Gastrocnemius medialis (tissue), 4 donors: ENCODE measurements at regions not wholly inside any gene's neighbourhood (a gene's known extent, or its start where the extent isn't known, plus 50 kb on each side); places are given as distances from the start of the nearest gene placed in this dataset.

Experiments
- ATAC-seq, 2 donors: fragments of 150-250 bp; one replicate each; pipeline ENCODE4 v1.9.1; 2016
- DNase-seq, 2 donors: peaks; one replicate each; pipeline ENCODE4 v3.0.0-alpha.2; 2019
- H3K27ac ChIP-seq, 4 donors: fragments of 200-600 bp; sonication (generic); 1 replicate in 1 of 4; 2 replicates in 3 of 4; pipeline ENCODE4 v1.5.1; 2016 to 2018; ENCODE audit warnings: mild to moderate bottlenecking in 2 of 4, moderate library complexity in 1 of 4
- H3K27me3 ChIP-seq, 3 donors: fragments of 200-600 bp; sonication (generic) in 2 of 3; 1 replicate in 1 of 3; 2 replicates in 2 of 3; pipeline versions ENCODE4 v1.5.1 to v1.6.0; 2016 to 2019; ENCODE audit warnings: mild to moderate bottlenecking in 1 of 3, moderate library complexity in 1 of 3
- H3K36me3 ChIP-seq, 2 donors: fragments of 200-600 bp; sonication (generic) in 1 of 2; one replicate each; pipeline ENCODE4 v1.5.1; 2017 to 2018
- H3K4me1 ChIP-seq, 2 donors: fragments of 200-600 bp; sonication (generic) in 1 of 2; one replicate each; pipeline ENCODE4 v1.5.1; 2016 to 2017; ENCODE audit warnings: mild to moderate bottlenecking in 2 of 2
- H3K4me3 ChIP-seq, 4 donors: fragments of 200-600 bp; sonication (generic) in 3 of 4; 1 replicate in 1 of 4; 2 replicates in 3 of 4; pipeline ENCODE4 v1.5.1; 2016 to 2019; ENCODE audit warnings: mild to moderate bottlenecking in 2 of 4
- H3K9me3 ChIP-seq, 3 donors: fragments of 200-600 bp; sonication (generic) in 2 of 3; 1 replicate in 1 of 3; 2 replicates in 2 of 3; pipeline ENCODE4 v1.5.1; 2016 to 2019
- CTCF ChIP-seq, 5 experiments: fragments of 450-650 bp in 3 of 5; fragments of 200-600 bp in 2 of 5; sonication (generic) in 2 of 5; IDR thresholded peaks in 4 of 5; conservative IDR thresholded peaks in 1 of 5; 1 replicate in 4 of 5; 2 replicates in 1 of 5; pipeline ENCODE4 v1.5.1; 2016 to 2019; ENCODE audit warnings: antibody characterized with exemption in 5 of 5, mild to moderate bottlenecking in 3 of 5, moderate library complexity in 3 of 5
- POLR2A ChIP-seq, 2 donors: fragments of 450-650 bp; IDR thresholded peaks; one replicate each; pipeline ENCODE4 v1.6.1; 2017; ENCODE audit warnings: antibody characterized with exemption in 2 of 2, mild to moderate bottlenecking in 2 of 2, moderate library complexity in 2 of 2
- in situ Hi-C, 4 donors: fragments of 200-750 bp; cut with MboI; loops; one replicate each; pipeline versions ENCODE4 v1.15.0 to v1.8.0; 2017; ENCODE audit warnings: low sequenced_read_pairs in 4 of 4
- intact Hi-C: fragments of 100-400 bp; cut with DNase I; formaldehyde crosslinking; loops from one replicate; pipeline ENCODE4 v1.15.1; 2023; ENCODE audit warnings: low total_unique reads

GRCh38 chr9:108012405-108012804 is 522.8 kb upstream of the KLF4 start:
- intact Hi-C loops (no loop called here), in situ Hi-C loops (no loop called here)
- Histone ChIP-seq H3K4me3 (no peak overlapping the region), H3K4me1 (no peaks in the 10 kb centered on the region), H3K9me3 (no peaks in the 10 kb centered on the region), H3K27me3 (no peaks in the 10 kb centered on the region), H3K36me3 (no peaks in the 10 kb centered on the region), H3K27ac (no peak overlapping the region)
- ATAC-seq (no peak), DNase-seq (no peak)
- TF ChIP-seq CTCF (IDR thresholded peaks at IDR 0.05 in 4 of 5, conservative IDR thresholded peaks at IDR 0.05 in 1 of 5) = no peak
- TF ChIP-seq POLR2A (IDR thresholded peaks at IDR 0.05) = no peak

GRCh38 chr9:108003526-108003925 is 514.0 kb upstream of the KLF4 start:
- no peaks in the 10 kb centered on the region for H3K4me1 ChIP-seq
- H3K36me3 ChIP-seq = no peaks in the 10 kb centered on the region
- intact Hi-C loops (no loop called here), in situ Hi-C loops (no loop called here)
- H3K9me3 ChIP-seq = no peaks in the 10 kb centered on the region
- ATAC-seq (no peak), DNase-seq (no peak)
- no peak for TF ChIP-seq CTCF (IDR thresholded peaks at IDR 0.05 in 4 of 5, conservative IDR thresholded peaks at IDR 0.05 in 1 of 5)
- TF ChIP-seq POLR2A (IDR thresholded peaks at IDR 0.05) = no peak
- H3K27me3 ChIP-seq = no peaks in the 10 kb centered on the region
- H3K4me3 ChIP-seq = no peak overlapping the region
- H3K27ac ChIP-seq = no peak overlapping the region

DNA sequence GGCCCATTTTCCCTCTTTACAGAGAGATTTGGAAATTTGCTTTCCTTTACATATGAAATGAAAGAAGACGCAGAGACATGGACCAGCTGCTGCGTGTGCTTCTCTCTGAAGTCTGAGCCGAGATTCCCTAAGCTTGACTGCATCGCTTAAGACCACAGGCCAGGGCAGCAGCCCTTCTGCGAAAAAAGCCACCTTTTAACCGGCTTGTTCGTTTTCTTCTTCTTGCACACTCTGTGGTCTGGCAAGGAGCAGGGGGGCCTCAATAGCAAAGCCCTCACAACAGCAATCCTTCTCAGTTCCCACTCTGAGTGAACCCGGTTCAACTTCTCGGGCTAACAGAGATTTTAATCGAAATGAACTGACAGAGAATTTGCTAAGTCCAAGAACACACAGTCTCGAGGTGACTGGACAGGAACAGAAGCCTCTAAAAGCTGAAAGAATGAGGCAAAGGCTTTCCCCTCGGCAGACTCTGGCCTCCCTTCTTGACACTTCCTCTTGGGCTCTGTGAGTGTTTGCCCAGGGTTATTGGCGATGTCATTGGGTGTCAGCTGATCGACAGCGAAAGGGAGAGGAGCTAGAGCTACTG is 512.9 kb upstream of the KLF4 start:
- no peak for ATAC-seq
- intact Hi-C loops (no loop called here), in situ Hi-C loops (no loop called here)
- TF ChIP-seq CTCF (IDR thresholded peaks at IDR 0.05 in 4 of 5, conservative IDR thresholded peaks at IDR 0.05 in 1 of 5) = no peak
- TF ChIP-seq POLR2A (IDR thresholded peaks at IDR 0.05) = no peak
- H3K9me3 ChIP-seq = no peaks in the 10 kb centered on the region
- H3K4me3 ChIP-seq = no peak overlapping the region
- DNase-seq = no peak
- H3K27me3 ChIP-seq = no peaks in the 10 kb centered on the region
- no peaks in the 10 kb centered on the region for H3K36me3 ChIP-seq
- no peaks in the 10 kb centered on the region for H3K4me1 ChIP-seq
- H3K27ac ChIP-seq = no peak overlapping the region

DNA sequence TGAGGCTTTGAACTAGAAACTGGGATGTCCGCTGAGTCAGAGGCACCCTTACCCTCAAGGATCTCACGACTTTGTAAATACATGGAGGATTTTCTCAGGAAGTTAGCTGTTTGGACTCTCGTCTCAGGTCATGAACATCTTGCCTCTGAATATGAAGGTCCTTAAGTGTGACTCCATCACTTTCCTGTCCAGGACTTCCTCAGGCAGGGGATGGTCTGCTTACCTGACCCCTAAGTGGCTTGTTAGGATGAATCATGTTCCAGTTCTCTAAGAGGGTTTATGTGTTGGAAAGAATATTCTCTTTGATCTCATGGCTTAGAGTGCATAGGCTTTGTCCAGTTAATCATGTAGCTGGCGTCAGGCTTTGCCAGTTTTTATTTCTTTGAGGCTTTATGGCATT is 511.7 kb upstream of the KLF4 start:
- in situ Hi-C loops (no loop called here), intact Hi-C loops (no loop called here)
- DNase-seq (no peak), ATAC-seq (no peak)
- H3K4me1 ChIP-seq = no peaks in the 10 kb centered on the region
- H3K9me3 ChIP-seq = no peaks in the 10 kb centered on the region
- no peak overlapping the region for H3K4me3 ChIP-seq
- TF ChIP-seq POLR2A (IDR thresholded peaks at IDR 0.05) (no peak), CTCF (IDR thresholded peaks at IDR 0.05 in 4 of 5, conservative IDR thresholded peaks at IDR 0.05 in 1 of 5) (no peak)
- H3K27me3 ChIP-seq = no peaks in the 10 kb centered on the region
- H3K27ac ChIP-seq = no peak overlapping the region
- no peaks in the 10 kb centered on the region for H3K36me3 ChIP-seq

GRCh38 chr9:107999890-108000289 is 510.3 kb upstream of the KLF4 start:
- Histone ChIP-seq H3K36me3 (no peaks in the 10 kb centered on the region), H3K4me1 (no peaks in the 10 kb centered on the region), H3K27ac (no peak overlapping the region), H3K9me3 (no peaks in the 10 kb centered on the region), H3K4me3 (no peak overlapping the region), H3K27me3 (no peaks in the 10 kb centered on the region)
- intact Hi-C loops = no loop called here
- TF ChIP-seq POLR2A (IDR thresholded peaks at IDR 0.05) = no peak
- no peak for TF ChIP-seq CTCF (IDR thresholded peaks at IDR 0.05 in 4 of 5, conservative IDR thresholded peaks at IDR 0.05 in 1 of 5)
- ATAC-seq = no peak
- in situ Hi-C loops = no loop called here
- DNase-seq = no peak
